ENCODE measurements at regions not wholly inside any gene's neighbourhood (a gene's known extent, or its start where the extent isn't known, plus 50 kb on each side); places are given as distances from the start of the nearest gene placed in this dataset.

DNA sequence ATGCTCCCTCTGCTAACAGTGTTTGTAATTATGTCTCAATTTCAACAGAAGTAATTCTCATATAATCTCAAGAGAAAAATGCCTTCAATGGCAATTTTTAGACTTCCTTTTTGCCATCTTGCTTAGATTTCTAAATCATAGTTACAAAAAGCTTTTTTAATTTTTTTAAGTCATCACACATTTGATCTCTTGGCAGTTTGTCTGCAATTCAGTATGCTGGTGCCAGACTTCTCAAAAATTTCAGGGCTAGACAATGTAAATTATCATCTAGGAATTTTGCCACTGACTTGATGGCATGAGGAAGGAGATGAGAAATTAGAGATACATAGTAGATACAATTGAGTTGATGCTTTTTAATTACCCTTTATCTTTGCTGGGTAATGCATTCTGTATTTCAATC lies 1176.7 kb upstream of the CNTN5 start:
- Histone ChIP-seq H3K23ac (ENCODE audit: insufficient read length, low read depth, low read length) (no peak overlapping the region), H3K14ac (ENCODE audit: insufficient read depth, low read length) (no peak overlapping the region), H4K91ac (ENCODE audit: insufficient read length, low read depth, low read length) (no peak overlapping the region), H3K27me3 (ENCODE audit: insufficient read depth, low read length) (no peaks in the 10 kb centered on the region), H3K4me1 (ENCODE audit: insufficient read depth, low read length) (no peaks in the 10 kb centered on the region), H4K8ac (replicated peaks; ENCODE audit: insufficient read length, low read depth, low read length) (no peak overlapping the region), H2AK5ac (ENCODE audit: insufficient read length, low read length) (no peak overlapping the region), H2BK20ac (ENCODE audit: low read depth, low read length, poor library complexity, severe bottlenecking) (no peak overlapping the region), H3K9me3 (ENCODE audit: control insufficient read depth, low read depth, low read length) (no peaks in the 10 kb centered on the region), H2AFZ (ENCODE audit: low read length) (no peak overlapping the region), H4K20me1 (ENCODE audit: control insufficient read depth, insufficient read depth, insufficient read length) (no peaks in the 10 kb centered on the region), H3K56ac (ENCODE audit: insufficient read length, low read depth, low read length) (no peak overlapping the region), H2BK120ac (ENCODE audit: low read depth, low read length, poor library complexity, severe bottlenecking) (no peak overlapping the region), H3K79me2 (ENCODE audit: insufficient read depth, low read length) (no peaks in the 10 kb centered on the region), H3K4ac (ENCODE audit: low read depth, low read length) (no peak overlapping the region), H3K18ac (ENCODE audit: insufficient read length, low read depth, low read length) (no peak overlapping the region), H3K9ac (ENCODE audit: extremely low read depth, insufficient read length, low read length) (no peak overlapping the region), H2BK12ac (ENCODE audit: insufficient read length, low read depth, low read length) (no peak overlapping the region), H3K23me2 (ENCODE audit: insufficient read length, low read depth, low read length, poor library complexity, severe bottlenecking) (no peaks in the 10 kb centered on the region), H3T11ph (ENCODE audit: low read length) (no peak overlapping the region), H4K5ac (ENCODE audit: insufficient read length, low read depth, low read length) (no peak overlapping the region), H2BK5ac (ENCODE audit: insufficient read length, low read length) (no peak overlapping the region), H3K27ac (ENCODE audit: insufficient read length, low read depth, low read length) (no peak overlapping the region), H3K79me1 (ENCODE audit: insufficient read depth, low read depth, low read length, poor library complexity, severe bottlenecking) (no peaks in the 10 kb centered on the region), H3K4me2 (ENCODE audit: insufficient read depth, insufficient read length, low read length) (no peak overlapping the region), H2BK15ac (ENCODE audit: low read depth, low read length) (no peak overlapping the region)
- Mint-ChIP-seq H3K27ac (no peak overlapping the region), H3K9me3 (no peaks in the 10 kb centered on the region; a peak in 1 of 5 replicates), H3K27me3 (ENCODE audit: low read depth) (no peaks in the 10 kb centered on the region), H3K4me3 (no peak overlapping the region), H3K4me1 (no peaks in the 10 kb centered on the region), H3K36me3 (ENCODE audit: insufficient read depth in 1 of 3, low read depth in 3 of 3) (peaks cover 0 to 4% (median 1%) of the 10 kb centered on the region in 3 experiments; a peak in 2 of 7 replicates)
- no peak for DNase-seq
- TF ChIP-seq, protein P1, sequence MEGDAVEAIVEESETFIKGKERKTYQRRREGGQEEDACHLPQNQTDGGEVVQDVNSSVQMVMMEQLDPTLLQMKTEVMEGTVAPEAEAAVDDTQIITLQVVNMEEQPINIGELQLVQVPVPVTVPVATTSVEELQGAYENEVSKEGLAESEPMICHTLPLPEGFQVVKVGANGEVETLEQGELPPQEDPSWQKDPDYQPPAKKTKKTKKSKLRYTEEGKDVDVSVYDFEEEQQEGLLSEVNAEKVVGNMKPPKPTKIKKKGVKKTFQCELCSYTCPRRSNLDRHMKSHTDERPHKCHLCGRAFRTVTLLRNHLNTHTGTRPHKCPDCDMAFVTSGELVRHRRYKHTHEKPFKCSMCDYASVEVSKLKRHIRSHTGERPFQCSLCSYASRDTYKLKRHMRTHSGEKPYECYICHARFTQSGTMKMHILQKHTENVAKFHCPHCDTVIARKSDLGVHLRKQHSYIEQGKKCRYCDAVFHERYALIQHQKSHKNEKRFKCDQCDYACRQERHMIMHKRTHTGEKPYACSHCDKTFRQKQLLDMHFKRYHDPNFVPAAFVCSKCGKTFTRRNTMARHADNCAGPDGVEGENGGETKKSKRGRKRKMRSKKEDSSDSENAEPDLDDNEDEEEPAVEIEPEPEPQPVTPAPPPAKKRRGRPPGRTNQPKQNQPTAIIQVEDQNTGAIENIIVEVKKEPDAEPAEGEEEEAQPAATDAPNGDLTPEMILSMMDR (conservative IDR thresholded peaks at IDR 0.05), result no peak
